OCI-LY1 (cell line): ENCODE measurements at regions not wholly inside any gene's neighbourhood (a gene's known extent, or its start where the extent isn't known, plus 50 kb on each side); places are given as distances from the start of the nearest gene placed in this dataset.

Source experiments
- CTCF ChIP-seq: fragments of 200-600 bp; sonication (generic), shearing (Covaris generic); IDR thresholded peaks from 2 replicates; pipeline ENCODE4 v1.5.1; 2017; ENCODE audit warnings: mild to moderate bottlenecking, antibody characterized with exemption, low read length, moderate library complexity, mixed read lengths
- EZH2 ChIP-seq: fragments of 200-600 bp; sonication (generic), shearing (Covaris generic); IDR thresholded peaks from 2 replicates; pipeline ENCODE4 v1.8.0; 2017; ENCODE audit warnings: borderline replicate concordance, mixed run types, mild to moderate bottlenecking, antibody characterized with exemption, low read length, moderate library complexity, mixed read lengths

GRCh38 chr9:75378036-75378435 is 289.7 kb downstream of the OSTF1 start:
- no peak for TF ChIP-seq CTCF
- no peak for TF ChIP-seq EZH2
